HCT116 (cell line): ENCODE measurements at regions not wholly inside any gene's neighbourhood (a gene's known extent, or its start where the extent isn't known, plus 50 kb on each side); places are given as distances from the start of the nearest gene placed in this dataset.

Experiments used
- ATAC-seq: fragments of 200-7000 bp; cut with Tn5 transposase; 2 replicates; pipeline ENCODE4 v1.9.1; 2020; ENCODE audit warnings: mild to moderate bottlenecking, moderate library complexity
- BruUV-seq: library from RNA; stranded (reverse); fragments of 400-500 nt; replicated peaks from 2 replicates; lab custom pipeline; 2021; lab: Mats Ljungman, UMichigan
- CTCF ChIA-PET: fragments of 300-600 bp; sonication (Branson Sonifier 250); formaldehyde crosslinking; loops from one replicate; lab custom pipeline; 2021; ENCODE audit warnings: antibody characterized with exemption; lab: Charles Lee
- POLR2A ChIA-PET: fragments of 300-600, 350-600 bp; sonication (Branson Sonifier 250); formaldehyde crosslinking; loops from one replicate; lab custom pipeline; 2021; ENCODE audit warnings: antibody characterized with exemption; lab: Charles Lee
- RAD21 ChIA-PET, 2 experiments: fragments of 300-600 bp; sonication (Branson Sonifier 250); formaldehyde crosslinking; loops; one replicate each; lab custom pipeline; 2023; ENCODE audit warnings: low total read pairs in 2 of 2; ENCODE audit not compliant: uncharacterized antibody in 2 of 2, unreplicated experiment in 2 of 2, low non-redundant PET in 1 of 2; lab: Charles Lee
- DNase-seq: peaks from one replicate; pipeline ENCODE4 v3.0.0-alpha.2; 2010; ENCODE audit warnings: low read depth, low spot score
- H2AFZ ChIP-seq: fragments of 200-600 bp; shearing (Covaris generic), sonication (generic); 2 replicates; pipeline ENCODE4 v1.6.1; 2017; ENCODE audit warnings: low read depth, mixed run types, mixed read lengths, antibody characterized with exemption, low read length; ENCODE audit not compliant: poor library complexity, severe bottlenecking
- H3K27ac ChIP-seq: 2 replicates; pipeline ENCODE4 v1.5.1; 2012; ENCODE audit warnings: low read depth, low read length
- H3K27me3 ChIP-seq: fragments of 200-600 bp; sonication (generic); 2 replicates; pipeline ENCODE4 v1.6.1; 2016; ENCODE audit warnings: mixed run types, low read length, mixed read lengths; ENCODE audit not compliant: insufficient read depth
- H3K36me3 ChIP-seq, 2 experiments: fragments of 200-500 bp in 1 of 2; fragments of 200-600 bp in 1 of 2; sonication (Bioruptor generic) in 1 of 2; sonication (generic) in 1 of 2; 2 replicates each; pipeline versions ENCODE4 v1.5.1 to v1.6.1; 2014 to 2016; ENCODE audit warnings: low read length in 2 of 2, inconsistent platforms in 1 of 2, mixed read lengths in 1 of 2, mixed run types in 1 of 2; ENCODE audit not compliant: insufficient read depth in 2 of 2, control insufficient read depth in 1 of 2
- H3K4me1 ChIP-seq, 2 experiments: fragments of 200-600 bp in 1 of 2; sonication (generic) in 1 of 2; 2 replicates each; pipeline versions ENCODE4 v1.5.1 to v1.6.1; 2012 to 2017; ENCODE audit warnings: low read length in 2 of 2, inconsistent platforms in 1 of 2, mild to moderate bottlenecking in 1 of 2, mixed read lengths in 1 of 2, mixed run types in 1 of 2, moderate library complexity in 1 of 2; ENCODE audit not compliant: insufficient read depth in 2 of 2, control insufficient read depth in 1 of 2
- H3K4me2 ChIP-seq: fragments of 200-600 bp; sonication (generic); 2 replicates; pipeline ENCODE4 v1.6.1; 2017; ENCODE audit warnings: mixed run types, low read length, mixed read lengths
- H3K4me3 ChIP-seq, 2 experiments: fragments of 200-600 bp in 1 of 2; sonication (generic) in 1 of 2; replicated peaks in 1 of 2; 2 replicates each; pipeline ENCODE4 v1.5.1; 2011 to 2016; ENCODE audit warnings: low read length in 2 of 2, control low read depth in 1 of 2, low read depth in 1 of 2, mild to moderate bottlenecking in 1 of 2, mixed read lengths in 1 of 2, mixed run types in 1 of 2
- H3K79me2 ChIP-seq: fragments of 200-600 bp; sonication (generic); 2 replicates; pipeline ENCODE4 v1.6.1; 2017; ENCODE audit warnings: mild to moderate bottlenecking, mixed run types, low read length, moderate library complexity, mixed read lengths; ENCODE audit not compliant: insufficient read depth
- H3K9ac ChIP-seq: fragments of 200-600 bp; sonication (generic); 2 replicates; pipeline ENCODE4 v1.6.1; 2016; ENCODE audit warnings: low read length, mixed read lengths
- H3K9me2 ChIP-seq: fragments of 200-600 bp; sonication (generic), shearing (Covaris generic); 2 replicates; pipeline ENCODE4 v1.6.1; 2017; ENCODE audit warnings: mixed run types, mild to moderate bottlenecking, moderate library complexity; ENCODE audit not compliant: insufficient read depth
- H3K9me3 ChIP-seq, 2 experiments: fragments of 200-500 bp in 1 of 2; fragments of 200-600 bp in 1 of 2; sonication (Bioruptor generic) in 1 of 2; sonication (generic) in 1 of 2; 2 replicates each; pipeline ENCODE4 v1.6.1; 2014 to 2017; ENCODE audit warnings: low read length in 2 of 2, mixed read lengths in 2 of 2, inconsistent platforms in 1 of 2, low read depth in 1 of 2, mild to moderate bottlenecking in 1 of 2, mixed run types in 1 of 2, moderate library complexity in 1 of 2; ENCODE audit not compliant: control insufficient read depth in 1 of 2, insufficient read depth in 1 of 2
- H4K20me1 ChIP-seq: fragments of 200-600 bp; sonication (generic), shearing (Covaris generic); 2 replicates; pipeline ENCODE4 v1.6.1; 2017; ENCODE audit warnings: mixed run types, mild to moderate bottlenecking, moderate library complexity; ENCODE audit not compliant: insufficient read depth
- CBX3 ChIP-seq: IDR thresholded peaks from 2 replicates; pipeline ENCODE4 v1.6.1; 2012; ENCODE audit warnings: low read depth
- ELF1 ChIP-seq: IDR thresholded peaks from 2 replicates; pipeline ENCODE4 v1.6.1; 2012; ENCODE audit warnings: low read depth, borderline replicate concordance
- EZH2 ChIP-seq: fragments of 200-600 bp; sonication (generic); IDR thresholded peaks from 2 replicates; pipeline ENCODE4 v1.6.1; 2017; ENCODE audit warnings: antibody characterized with exemption, mixed run types
- EZH2phosphoT487 ChIP-seq: fragments of 200-600 bp; IDR thresholded peaks from 2 replicates; pipeline ENCODE4 v1.6.1; 2018; ENCODE audit warnings: antibody characterized with exemption, borderline replicate concordance
- MAX ChIP-seq: IDR thresholded peaks from 2 replicates; pipeline ENCODE4 v1.6.1; 2012
- POLR2A ChIP-seq: IDR thresholded peaks from 2 replicates; pipeline ENCODE4 v1.7.0; 2011; ENCODE audit warnings: borderline replicate concordance; ENCODE audit not compliant: insufficient read depth, insufficient read length; ENCODE audit errors: extremely low read depth
- POLR2AphosphoS5 ChIP-seq: IDR thresholded peaks from 2 replicates; pipeline ENCODE4 v1.6.1; 2011; ENCODE audit warnings: mild to moderate bottlenecking, low read depth, low read length, moderate library complexity
- SIN3A ChIP-seq: IDR thresholded peaks from 2 replicates; pipeline ENCODE4 v1.6.1; 2012; ENCODE audit warnings: low read depth
- SRF ChIP-seq: IDR thresholded peaks from 2 replicates; pipeline ENCODE4 v1.6.1; 2012; ENCODE audit warnings: low read depth
- YY1 ChIP-seq: IDR thresholded peaks from 2 replicates; pipeline ENCODE4 v1.6.1; 2011; ENCODE audit warnings: low read length, low read depth, moderate library complexity, mild to moderate bottlenecking; ENCODE audit not compliant: insufficient replicate concordance; ENCODE audit errors: extremely low read depth
- intact Hi-C: fragments of 100-400 bp; cut with micrococcal nuclease; formaldehyde crosslinking; loops from 2 replicates; pipeline ENCODE4 v1.10.0; 2022
- TF ChIP-seq, protein P1 (sequence below), 3 experiments: fragments of 200-600 bp in 1 of 3; sonication (generic) in 1 of 3; IDR thresholded peaks in 2 of 3; conservative IDR thresholded peaks in 1 of 3; 2 replicates each; pipeline ENCODE4 v1.5.1; 2012 to 2017; ENCODE audit warnings: low read depth in 2 of 3, low read length in 2 of 3, antibody characterized with exemption in 1 of 3, borderline replicate concordance in 1 of 3, control low read depth in 1 of 3, mild to moderate bottlenecking in 1 of 3, mixed read lengths in 1 of 3, mixed run types in 1 of 3, moderate library complexity in 1 of 3; ENCODE audit not compliant: insufficient read depth in 1 of 3

- H3K4me2 ChIP-seq: no peak overlapping the region
- ATAC-seq: no peak
- RAD21 ChIA-PET: no interaction called here
- CTCF ChIA-PET: interaction anchor here (0.9 kb wide), 1 partner anchor 40 kb away, joined by 3 read pairs; no protein-coding TSS in a partner anchor
- H3K9me3 ChIP-seq: no peaks in the 10 kb centered on the region
- no peaks in the 10 kb centered on the region for H3K36me3 ChIP-seq
- BruUV-seq: no TSS peak
- intact Hi-C loops: no loop called here
- no peak overlapping the region for H2AFZ ChIP-seq
- no peak for DNase-seq
- no peaks in the 10 kb centered on the region for H3K27me3 ChIP-seq
- H4K20me1 ChIP-seq: no peaks in the 10 kb centered on the region
- H3K9ac ChIP-seq: no peak overlapping the region
- H3K27ac ChIP-seq: no peak overlapping the region
- no peak overlapping the region for H3K4me3 ChIP-seq
- POLR2A ChIA-PET: interaction anchor here (0.7 to 1.2 kb wide), 2 partner anchors 87 to 203 kb away, joined by 3 to 4 read pairs; partner anchors contain the start of gene ATF7IP
- no peaks in the 10 kb centered on the region for H3K79me2 ChIP-seq
- H3K4me1 ChIP-seq: no peaks in the 10 kb centered on the region
- TF ChIP-seq POLR2AphosphoS5 (no peak), ELF1 (no peak), CBX3 (no peak), MAX (no peak), SRF (no peak), SIN3A (no peak), EZH2phosphoT487 (no peak), POLR2A (no peak), YY1 (no peak), EZH2 (no peak)
- TF ChIP-seq, protein P1, sequence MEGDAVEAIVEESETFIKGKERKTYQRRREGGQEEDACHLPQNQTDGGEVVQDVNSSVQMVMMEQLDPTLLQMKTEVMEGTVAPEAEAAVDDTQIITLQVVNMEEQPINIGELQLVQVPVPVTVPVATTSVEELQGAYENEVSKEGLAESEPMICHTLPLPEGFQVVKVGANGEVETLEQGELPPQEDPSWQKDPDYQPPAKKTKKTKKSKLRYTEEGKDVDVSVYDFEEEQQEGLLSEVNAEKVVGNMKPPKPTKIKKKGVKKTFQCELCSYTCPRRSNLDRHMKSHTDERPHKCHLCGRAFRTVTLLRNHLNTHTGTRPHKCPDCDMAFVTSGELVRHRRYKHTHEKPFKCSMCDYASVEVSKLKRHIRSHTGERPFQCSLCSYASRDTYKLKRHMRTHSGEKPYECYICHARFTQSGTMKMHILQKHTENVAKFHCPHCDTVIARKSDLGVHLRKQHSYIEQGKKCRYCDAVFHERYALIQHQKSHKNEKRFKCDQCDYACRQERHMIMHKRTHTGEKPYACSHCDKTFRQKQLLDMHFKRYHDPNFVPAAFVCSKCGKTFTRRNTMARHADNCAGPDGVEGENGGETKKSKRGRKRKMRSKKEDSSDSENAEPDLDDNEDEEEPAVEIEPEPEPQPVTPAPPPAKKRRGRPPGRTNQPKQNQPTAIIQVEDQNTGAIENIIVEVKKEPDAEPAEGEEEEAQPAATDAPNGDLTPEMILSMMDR (IDR thresholded peaks at IDR 0.05 in 2 of 3, conservative IDR thresholded peaks at IDR 0.05 in 1 of 3; ENCODE audit: borderline replicate concordance in 1 of 3, insufficient read depth in 1 of 3, low read depth in 2 of 3, low read length in 2 of 3): no peak
- no peaks in the 10 kb centered on the region for H3K9me2 ChIP-seq
Measured at GRCh38 chr12:14278294-14278953, 87.1 kb upstream of the ATF7IP start.
